ENCODE measurements at regions not wholly inside any gene's neighbourhood (a gene's known extent, or its start where the extent isn't known, plus 50 kb on each side); places are given as distances from the start of the nearest gene placed in this dataset.
"Not testable (repeated sequence)": the region's sequence is repeated elsewhere in the genome, so short reads cannot be mapped to it uniquely, and the experiment has no call there.

- no peak for DNase-seq
Measured at GRCh38 chr4:24236532-24236931, 346.7 kb upstream of the PPARGC1A start.

GRCh38 chr4:24236120-24236519 lies 346.3 kb upstream of the PPARGC1A start:
- DNase-seq = no peak

GRCh38 chr4:24235618-24236017 lies 345.8 kb upstream of the PPARGC1A start:
- no peak for DNase-seq

GRCh38 chr4:24234288-24234848 lies 344.5 kb upstream of the PPARGC1A start:
- no peak for DNase-seq

GRCh38 chr4:24230955-24231354 lies 341.1 kb upstream of the PPARGC1A start:
- DNase-seq = no peak

GRCh38 chr4:24229978-24230377 lies 340.1 kb upstream of the PPARGC1A start:
- no peak for DNase-seq

GRCh38 chr4:24228692-24229091 lies 338.8 kb upstream of the PPARGC1A start:
- DNase-seq = no peak

GRCh38 chr4:24226667-24227066 lies 336.8 kb upstream of the PPARGC1A start:
- DNase-seq = no peak

GRCh38 chr4:24226023-24226422 lies 336.2 kb upstream of the PPARGC1A start:
- DNase-seq = no peak

GRCh38 chr4:24224446-24224845 lies 334.6 kb upstream of the PPARGC1A start:
- no peak for DNase-seq

GRCh38 chr4:24219209-24219608 lies 329.4 kb upstream of the PPARGC1A start:
- DNase-seq = no peak

- DNase-seq = no peak
Measured at GRCh38 chr4:24218566-24218965, 328.7 kb upstream of the PPARGC1A start.

GRCh38 chr4:24214796-24215195 lies 324.9 kb upstream of the PPARGC1A start:
- DNase-seq = no peak

GRCh38 chr4:24213961-24214360 lies 324.1 kb upstream of the PPARGC1A start:
- DNase-seq = no peak

- DNase-seq = no peak
Measured at GRCh38 chr4:24212642-24213041, 322.8 kb upstream of the PPARGC1A start.

- DNase-seq = no peak
Measured at GRCh38 chr4:24211856-24212255, 322.0 kb upstream of the PPARGC1A start.

- no peak for DNase-seq
Measured at GRCh38 chr4:24210332-24210902, 320.6 kb upstream of the PPARGC1A start.

GRCh38 chr4:24209906-24210305 lies 320.1 kb upstream of the PPARGC1A start:
- DNase-seq = no peak

GRCh38 chr4:24209131-24209530 lies 319.3 kb upstream of the PPARGC1A start:
- DNase-seq = no peak

- DNase-seq = no peak
Measured at GRCh38 chr4:24208691-24209090, 318.8 kb upstream of the PPARGC1A start.

- DNase-seq = not testable (repeated sequence)
Measured at GRCh38 chr4:24204708-24205107, 314.9 kb upstream of the PPARGC1A start.

- DNase-seq = no peak
Measured at GRCh38 chr4:24203926-24204325, 314.1 kb upstream of the PPARGC1A start.

- no peak for DNase-seq
Measured at GRCh38 chr4:24202579-24202978, 312.7 kb upstream of the PPARGC1A start.

GRCh38 chr4:24197955-24198354 lies 308.1 kb upstream of the PPARGC1A start:
- no peak for DNase-seq

- DNase-seq = no peak
Measured at GRCh38 chr4:24196785-24197184, 306.9 kb upstream of the PPARGC1A start.
